Vagina (tissue), 2 donors: ENCODE measurements at regions not wholly inside any gene's neighbourhood (a gene's known extent, or its start where the extent isn't known, plus 50 kb on each side); places are given as distances from the start of the nearest gene placed in this dataset.

ENCODE experiments used
- POLR2A ChIP-seq, 2 donors: fragments of 450-650 bp; IDR thresholded peaks; one replicate each; pipeline ENCODE4 v1.6.1; 2017; ENCODE audit warnings: antibody characterized with exemption in 2 of 2, mild to moderate bottlenecking in 2 of 2, moderate library complexity in 2 of 2
- POLR2AphosphoS5 ChIP-seq, 2 donors: sonication (generic); formaldehyde crosslinking; IDR thresholded peaks; one replicate each; pipeline ENCODE4 v1.9.0; 2017; ENCODE audit warnings: antibody characterized with exemption in 2 of 2, mild to moderate bottlenecking in 2 of 2, low read depth in 1 of 2; ENCODE audit not compliant: insufficient read depth in 1 of 2
- TF ChIP-seq, protein P1 (sequence below), 3 experiments: fragments of 450-650 bp in 2 of 3; fragments of 200-600 bp in 1 of 3; sonication (generic) in 1 of 3; IDR thresholded peaks; one replicate each; pipeline ENCODE4 v1.5.1; 2017 to 2019; ENCODE audit warnings: antibody characterized with exemption in 3 of 3, mild to moderate bottlenecking in 2 of 3, moderate library complexity in 2 of 3

DNA sequence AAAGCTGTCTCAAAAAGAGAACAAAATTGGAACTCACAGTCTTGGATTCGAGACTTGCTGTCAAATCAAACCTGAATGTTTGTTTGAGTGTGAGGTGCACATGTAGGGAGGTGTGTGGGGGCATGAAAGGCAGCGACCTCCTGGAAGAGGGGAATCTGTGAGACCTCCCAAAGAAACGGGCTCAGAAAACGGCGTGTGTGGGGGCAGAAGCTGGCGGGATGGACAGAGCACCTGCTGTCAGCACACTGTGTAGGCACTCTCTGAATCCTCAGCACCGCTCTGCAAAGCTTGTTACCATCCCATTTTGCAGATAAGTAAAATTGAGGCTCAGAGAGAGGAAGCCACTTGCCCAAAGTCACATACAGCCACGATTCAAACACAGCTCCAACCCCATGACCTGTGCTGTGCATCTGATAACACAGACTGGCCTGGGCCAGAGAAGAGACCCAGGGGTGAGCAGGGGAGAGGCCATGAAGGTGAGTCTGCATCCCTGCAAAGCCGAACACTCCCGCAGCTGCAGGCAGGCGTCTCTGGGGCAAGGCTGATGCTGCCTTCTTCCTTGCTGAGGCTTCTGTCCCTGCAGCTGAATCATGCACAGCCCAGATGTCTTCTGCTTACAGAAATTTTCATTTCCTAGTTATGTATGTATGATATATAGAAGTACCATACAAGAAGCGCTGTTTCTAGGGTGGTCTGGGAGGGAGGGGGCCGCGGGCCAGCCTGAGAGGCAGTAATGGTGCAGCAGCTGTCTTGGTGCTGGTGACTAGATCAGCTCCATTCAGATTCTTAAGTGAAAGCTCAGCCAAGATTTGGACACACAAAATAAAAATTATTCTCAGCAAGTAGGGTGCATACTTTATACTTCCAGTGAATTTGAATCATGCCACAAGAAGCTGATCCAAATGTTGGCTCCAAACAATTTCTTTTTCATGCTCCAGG, 67.3 kb upstream of the SHISAL1 start:
- TF ChIP-seq, protein P1, sequence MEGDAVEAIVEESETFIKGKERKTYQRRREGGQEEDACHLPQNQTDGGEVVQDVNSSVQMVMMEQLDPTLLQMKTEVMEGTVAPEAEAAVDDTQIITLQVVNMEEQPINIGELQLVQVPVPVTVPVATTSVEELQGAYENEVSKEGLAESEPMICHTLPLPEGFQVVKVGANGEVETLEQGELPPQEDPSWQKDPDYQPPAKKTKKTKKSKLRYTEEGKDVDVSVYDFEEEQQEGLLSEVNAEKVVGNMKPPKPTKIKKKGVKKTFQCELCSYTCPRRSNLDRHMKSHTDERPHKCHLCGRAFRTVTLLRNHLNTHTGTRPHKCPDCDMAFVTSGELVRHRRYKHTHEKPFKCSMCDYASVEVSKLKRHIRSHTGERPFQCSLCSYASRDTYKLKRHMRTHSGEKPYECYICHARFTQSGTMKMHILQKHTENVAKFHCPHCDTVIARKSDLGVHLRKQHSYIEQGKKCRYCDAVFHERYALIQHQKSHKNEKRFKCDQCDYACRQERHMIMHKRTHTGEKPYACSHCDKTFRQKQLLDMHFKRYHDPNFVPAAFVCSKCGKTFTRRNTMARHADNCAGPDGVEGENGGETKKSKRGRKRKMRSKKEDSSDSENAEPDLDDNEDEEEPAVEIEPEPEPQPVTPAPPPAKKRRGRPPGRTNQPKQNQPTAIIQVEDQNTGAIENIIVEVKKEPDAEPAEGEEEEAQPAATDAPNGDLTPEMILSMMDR (IDR thresholded peaks at IDR 0.05) = no peak
- TF ChIP-seq POLR2AphosphoS5 (IDR thresholded peaks at IDR 0.05; ENCODE audit: insufficient read depth in 1 of 2, low read depth in 1 of 2) (no peak), POLR2A (IDR thresholded peaks at IDR 0.05) (no peak)
